A549 (cell line): ENCODE measurements at regions not wholly inside any gene's neighbourhood (a gene's known extent, or its start where the extent isn't known, plus 50 kb on each side); places are given as distances from the start of the nearest gene placed in this dataset.
"Not testable (repeated sequence)": the region's sequence is repeated elsewhere in the genome, so short reads cannot be mapped to it uniquely, and the experiment has no call there.

Experiments used
- ATOH8 ChIP-seq: fragments of 250-450 bp; sonication (Bioruptor Pico); IDR thresholded peaks from 2 replicates; pipeline ENCODE4 v1.5.0; 2020; ENCODE audit warnings: low read depth, mild to moderate bottlenecking, moderate library complexity
- CEBPB ChIP-seq, 2 experiments: fragments of >200 bp in 1 of 2; sonication (Bioruptor Twin) in 1 of 2; formaldehyde crosslinking in 1 of 2; IDR thresholded peaks; 2 replicates each; pipeline ENCODE4 v1.6.1; 2012 to 2016
- CTCF ChIP-seq: fragments of >200 bp; sonication (Bioruptor Twin); formaldehyde crosslinking; IDR thresholded peaks from 3 replicates; pipeline ENCODE4 v1.5.1; 2016
- HEYL ChIP-seq: fragments of 250-450 bp; sonication (Bioruptor Pico); IDR thresholded peaks from 2 replicates; pipeline ENCODE4 v1.8.0; 2021; ENCODE audit warnings: mild to moderate bottlenecking, moderate library complexity
- JUN ChIP-seq, 2 experiments: fragments of >200 bp; sonication (Bioruptor Twin); formaldehyde crosslinking; IDR thresholded peaks; 2 replicates in 1 of 2; 3 replicates in 1 of 2; pipeline ENCODE4 v1.6.1; 2016 to 2017
- MAX ChIP-seq: IDR thresholded peaks from 2 replicates; pipeline ENCODE4 v1.6.1; 2012
- PBX3 ChIP-seq: IDR thresholded peaks from 2 replicates; pipeline ENCODE4 v1.6.1; 2012
- POLR2A ChIP-seq: IDR thresholded peaks from 2 replicates; pipeline ENCODE4 v1.6.1; 2012; ENCODE audit warnings: mild to moderate bottlenecking, low read length
- POLR2AphosphoS2 ChIP-seq: conservative IDR thresholded peaks from 2 replicates; pipeline ENCODE4 v1.6.1; 2012; ENCODE audit warnings: low read length, improper control_type of control experiment, inconsistent platforms
- RAD21 ChIP-seq, 2 experiments: fragments of >200 bp in 1 of 2; sonication (Bioruptor Twin) in 1 of 2; formaldehyde crosslinking in 1 of 2; IDR thresholded peaks in 1 of 2; conservative IDR thresholded peaks in 1 of 2; 2 replicates in 1 of 2; 3 replicates in 1 of 2; pipeline ENCODE4 v1.6.1; 2012 to 2018; ENCODE audit warnings: inconsistent platforms in 1 of 2
- RARB ChIP-seq: fragments of 250-450 bp; sonication (Bioruptor Pico); IDR thresholded peaks from 2 replicates; pipeline ENCODE4 v1.8.0; 2021; ENCODE audit warnings: mild to moderate bottlenecking, moderate library complexity
- RCOR1 ChIP-seq: fragments of 150-350 bp; IDR thresholded peaks from 2 replicates; pipeline ENCODE4 v1.6.1; 2014; ENCODE audit warnings: antibody characterized with exemption, low read length, low read depth
- REST ChIP-seq: fragments of 200-600 bp; sonication (generic); IDR thresholded peaks from 2 replicates; pipeline ENCODE4 v1.6.1; 2016; ENCODE audit warnings: antibody characterized with exemption, mild to moderate bottlenecking, moderate library complexity
- TP53 ChIP-seq: fragments of 250-450 bp; sonication (Bioruptor Pico); IDR thresholded peaks from 2 replicates; pipeline ENCODE4 v1.5.0; 2021; ENCODE audit warnings: mild to moderate bottlenecking, moderate library complexity

- not testable (repeated sequence) for TF ChIP-seq RAD21 (conservative IDR thresholded peaks at IDR 0.05 in 1 of 2, IDR thresholded peaks at IDR 0.05 in 1 of 2); CEBPB (IDR thresholded peaks at IDR 0.05); POLR2AphosphoS2; ATOH8; POLR2A; CTCF; HEYL (CRISPR knock-in tag); TP53 (CRISPR knock-in tag); REST; MAX; RARB; PBX3; JUN (IDR thresholded peaks at IDR 0.05); RCOR1
These were observed 112.5 kb upstream of the HAO2 start for GRCh38 chr1:119256089-119256488.
